VCaP (cell line): ENCODE measurements at regions not wholly inside any gene's neighbourhood (a gene's known extent, or its start where the extent isn't known, plus 50 kb on each side); places are given as distances from the start of the nearest gene placed in this dataset.

Source experiments
- H3K27ac ChIP-seq: fragments of 450-650 bp; 2 replicates; pipeline ENCODE4 v1.5.1; 2017
- TF ChIP-seq, protein P1 (sequence below): fragments of 450-650 bp; conservative IDR thresholded peaks from 2 replicates; pipeline ENCODE4 v1.5.1; 2017; ENCODE audit warnings: mild to moderate bottlenecking, moderate library complexity

DNA sequence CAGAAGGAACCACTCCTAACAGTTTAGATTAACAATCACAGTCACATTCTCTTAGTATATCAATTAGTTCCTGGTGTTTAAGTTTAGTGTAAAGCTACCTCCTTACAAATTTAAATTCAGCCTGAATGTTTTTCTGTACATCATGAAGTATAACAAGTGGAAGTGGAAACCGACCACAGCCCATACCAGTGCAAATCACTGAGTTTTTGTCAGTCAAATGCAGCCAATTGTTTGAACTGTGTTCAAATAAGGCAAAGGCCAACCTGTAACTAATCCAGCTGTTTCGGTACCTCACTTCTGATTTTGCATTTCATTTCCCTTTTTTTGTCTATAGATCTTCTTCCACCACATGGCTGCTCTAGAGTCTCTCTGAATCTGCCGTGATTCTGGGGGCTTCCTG lies 1215.3 kb downstream of the PCDH18 start:
- H3K27ac ChIP-seq = no peak overlapping the region
- TF ChIP-seq, protein P1, sequence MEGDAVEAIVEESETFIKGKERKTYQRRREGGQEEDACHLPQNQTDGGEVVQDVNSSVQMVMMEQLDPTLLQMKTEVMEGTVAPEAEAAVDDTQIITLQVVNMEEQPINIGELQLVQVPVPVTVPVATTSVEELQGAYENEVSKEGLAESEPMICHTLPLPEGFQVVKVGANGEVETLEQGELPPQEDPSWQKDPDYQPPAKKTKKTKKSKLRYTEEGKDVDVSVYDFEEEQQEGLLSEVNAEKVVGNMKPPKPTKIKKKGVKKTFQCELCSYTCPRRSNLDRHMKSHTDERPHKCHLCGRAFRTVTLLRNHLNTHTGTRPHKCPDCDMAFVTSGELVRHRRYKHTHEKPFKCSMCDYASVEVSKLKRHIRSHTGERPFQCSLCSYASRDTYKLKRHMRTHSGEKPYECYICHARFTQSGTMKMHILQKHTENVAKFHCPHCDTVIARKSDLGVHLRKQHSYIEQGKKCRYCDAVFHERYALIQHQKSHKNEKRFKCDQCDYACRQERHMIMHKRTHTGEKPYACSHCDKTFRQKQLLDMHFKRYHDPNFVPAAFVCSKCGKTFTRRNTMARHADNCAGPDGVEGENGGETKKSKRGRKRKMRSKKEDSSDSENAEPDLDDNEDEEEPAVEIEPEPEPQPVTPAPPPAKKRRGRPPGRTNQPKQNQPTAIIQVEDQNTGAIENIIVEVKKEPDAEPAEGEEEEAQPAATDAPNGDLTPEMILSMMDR = no peak

DNA sequence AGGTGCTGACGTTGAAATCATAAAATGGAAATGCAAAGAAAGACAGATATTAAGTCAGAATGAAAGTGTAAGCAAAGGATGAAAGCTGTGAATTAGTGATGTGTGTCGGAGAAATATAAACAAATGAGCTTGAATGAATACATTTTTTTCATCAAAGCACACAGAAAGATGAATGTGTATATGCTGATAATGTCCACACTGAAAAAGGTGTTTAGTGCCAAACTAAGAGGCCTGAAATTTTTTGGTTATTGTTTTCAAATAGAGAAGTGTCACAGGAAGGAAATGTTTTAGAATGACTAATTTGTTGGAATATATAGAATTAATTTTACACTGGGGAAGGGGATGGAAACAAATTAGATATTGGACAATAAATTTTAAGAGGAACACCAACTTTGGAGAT lies 1217.6 kb downstream of the PCDH18 start:
- no peak overlapping the region for H3K27ac ChIP-seq
- TF ChIP-seq, protein P1 = no peak

DNA sequence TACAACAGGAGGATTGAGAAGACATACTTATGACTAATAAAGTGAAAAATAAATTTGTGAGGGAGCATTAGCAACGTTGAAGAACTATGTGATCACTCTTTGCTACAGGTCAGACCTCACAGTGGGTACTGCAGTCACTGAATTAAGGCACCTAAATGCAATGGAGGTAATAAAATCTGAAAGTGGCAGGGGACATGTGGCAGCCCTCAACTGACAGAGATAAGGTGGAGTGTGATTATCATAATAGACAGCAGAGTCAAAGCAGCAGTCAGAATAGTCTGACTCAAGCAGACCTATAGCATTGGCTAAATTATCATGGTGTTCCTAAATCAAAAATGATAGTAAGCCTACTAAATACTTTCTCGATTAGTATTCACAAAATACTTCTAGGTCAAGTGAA lies 1220.5 kb downstream of the PCDH18 start:
- H3K27ac ChIP-seq = no peak overlapping the region
- TF ChIP-seq, protein P1 = no peak

DNA sequence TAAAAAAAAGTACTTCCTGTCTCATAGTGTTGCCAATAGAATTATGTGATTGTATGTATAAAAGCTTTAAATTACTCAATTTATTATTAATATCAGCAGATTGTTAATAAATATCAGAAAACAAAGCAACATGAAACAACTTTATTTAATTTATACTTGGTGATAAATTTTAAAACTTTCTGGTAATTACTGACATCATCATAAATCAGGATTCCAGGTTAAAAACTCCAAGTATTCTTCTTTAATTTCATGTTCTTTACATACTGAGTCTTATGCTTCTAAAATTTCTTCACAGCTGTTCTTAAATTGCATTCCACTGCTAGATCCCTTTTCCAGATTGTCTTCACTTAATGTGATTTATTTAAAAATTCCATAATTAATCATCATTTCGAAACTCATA lies 1224.5 kb downstream of the PCDH18 start:
- TF ChIP-seq, protein P1 = no peak
- H3K27ac ChIP-seq = no peak overlapping the region

DNA sequence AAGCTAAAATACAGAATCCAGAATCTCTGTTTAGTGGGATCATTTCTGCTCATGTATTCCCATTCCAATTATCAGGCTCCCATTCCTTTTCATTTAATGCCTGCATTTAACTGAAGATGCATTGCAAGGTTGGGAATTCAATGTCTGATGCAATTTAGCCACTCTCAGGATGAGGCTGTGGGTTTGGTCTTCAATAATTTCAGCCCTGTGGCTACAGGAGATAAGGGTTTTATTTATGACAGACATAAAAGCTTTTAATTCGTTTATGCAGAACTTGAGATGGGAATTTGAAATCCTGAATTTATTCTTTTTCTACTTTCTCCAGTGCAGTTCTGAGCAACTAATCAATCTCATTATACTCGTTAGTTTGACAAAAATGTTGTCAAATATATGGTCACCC lies 1225.9 kb downstream of the PCDH18 start:
- no peak overlapping the region for H3K27ac ChIP-seq
- TF ChIP-seq, protein P1 = no peak

DNA sequence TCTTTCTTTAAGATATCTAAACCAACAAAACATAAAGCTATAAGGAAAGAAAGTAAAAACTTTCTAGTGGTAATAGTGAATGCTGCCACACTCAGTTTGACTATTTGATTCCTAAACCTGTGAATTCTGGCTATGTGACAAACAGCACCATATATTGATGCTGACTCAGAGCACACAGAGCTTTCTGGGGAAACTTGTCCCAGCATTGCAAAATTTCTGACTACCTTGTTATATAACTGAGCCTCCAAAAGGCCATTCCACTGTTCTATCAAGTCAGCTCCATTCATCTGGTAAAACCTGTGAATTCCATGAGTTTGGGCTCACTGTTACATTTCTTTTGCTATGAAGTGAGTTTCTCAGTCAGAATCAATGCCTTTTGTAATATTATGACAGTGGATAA lies 1229.7 kb downstream of the PCDH18 start:
- no peak overlapping the region for H3K27ac ChIP-seq
- TF ChIP-seq, protein P1 = no peak

DNA sequence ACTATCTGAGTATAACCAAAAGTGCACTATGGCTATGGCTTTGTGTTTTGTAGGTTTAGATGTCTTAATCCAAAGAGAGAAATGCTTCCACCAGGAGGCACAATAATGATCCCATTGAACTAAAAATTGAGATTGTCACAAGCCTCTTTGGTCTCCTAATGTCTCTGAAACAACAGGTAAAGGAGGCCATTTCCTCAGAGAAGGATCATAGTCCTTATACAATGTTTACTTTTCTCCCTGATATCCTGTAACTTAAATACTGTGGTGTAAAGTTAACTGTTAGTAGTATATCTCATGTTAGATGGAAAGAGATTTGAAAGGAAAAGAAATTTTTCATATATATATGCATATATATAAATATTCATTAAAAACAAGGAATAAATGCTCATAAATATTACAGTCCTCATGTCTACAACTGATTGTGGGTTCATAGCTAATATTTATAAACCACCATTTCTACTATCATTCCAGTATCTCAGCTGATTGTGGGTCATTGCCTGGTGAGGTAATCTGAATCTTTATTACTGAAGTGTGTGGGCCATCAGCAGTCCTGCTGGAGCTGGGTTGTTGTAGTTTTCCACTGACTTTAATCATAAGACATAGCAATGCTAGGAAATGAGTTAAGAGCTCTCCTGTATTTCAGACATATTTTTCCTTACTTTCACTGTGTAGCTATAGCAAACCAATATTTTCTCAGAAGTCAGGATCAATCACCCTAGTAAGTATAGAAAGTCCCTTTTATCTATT lies 1230.4 kb downstream of the PCDH18 start:
- TF ChIP-seq, protein P1 = no peak
- no peak overlapping the region for H3K27ac ChIP-seq
